M059J (cell line): ENCODE measurements at regions not wholly inside any gene's neighbourhood (a gene's known extent, or its start where the extent isn't known, plus 50 kb on each side); places are given as distances from the start of the nearest gene placed in this dataset.

Experiments used
- DNase-seq: peaks from one replicate; pipeline ENCODE4 v3.0.0-alpha.2; 2012; ENCODE audit warnings: low read depth

DNA sequence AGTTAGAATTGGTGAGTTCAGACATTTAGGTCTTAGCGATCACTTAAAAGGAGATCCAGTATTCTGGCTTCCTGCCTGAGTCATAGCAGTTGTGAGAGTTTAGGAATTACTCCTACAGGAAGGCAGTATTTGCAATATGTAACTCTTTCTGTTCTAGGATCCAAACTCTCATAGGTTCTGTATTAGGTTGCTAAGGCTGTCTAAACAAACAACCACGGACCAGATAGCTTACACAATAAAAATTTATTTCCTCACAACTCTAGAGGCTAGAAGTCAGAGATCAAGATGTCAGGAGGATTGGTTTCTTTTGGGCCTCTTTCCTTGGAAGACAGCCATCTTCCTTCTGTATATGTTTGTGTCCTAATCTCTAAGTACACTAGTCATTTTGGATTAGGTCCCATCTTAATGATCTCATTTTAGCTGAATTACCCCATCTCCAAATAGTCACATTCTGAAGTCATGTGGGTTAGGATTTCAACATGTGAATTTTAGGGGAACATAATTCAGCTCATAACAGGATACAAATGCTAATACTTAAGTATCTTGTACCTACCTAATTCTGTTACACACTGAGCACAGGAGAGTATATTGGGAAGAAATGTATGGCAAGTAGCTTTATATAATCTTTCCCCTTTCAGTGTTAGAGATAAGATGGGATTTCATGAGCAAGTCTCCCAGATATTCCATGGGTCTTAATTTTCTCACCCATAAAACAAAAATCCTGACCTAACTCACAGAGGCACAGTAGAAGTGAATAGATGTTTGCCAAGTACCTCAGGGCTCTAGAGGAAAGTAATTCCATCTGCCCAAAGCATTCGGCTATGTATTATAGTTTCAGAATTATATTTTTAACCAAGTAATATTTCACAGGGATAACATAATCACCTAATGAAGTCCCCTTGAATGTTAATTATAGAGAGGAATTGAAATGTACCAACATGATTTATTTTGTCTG, 144.4 kb downstream of the PTBP2 start:
- DNase-seq, result peak; percentile 95

DNA sequence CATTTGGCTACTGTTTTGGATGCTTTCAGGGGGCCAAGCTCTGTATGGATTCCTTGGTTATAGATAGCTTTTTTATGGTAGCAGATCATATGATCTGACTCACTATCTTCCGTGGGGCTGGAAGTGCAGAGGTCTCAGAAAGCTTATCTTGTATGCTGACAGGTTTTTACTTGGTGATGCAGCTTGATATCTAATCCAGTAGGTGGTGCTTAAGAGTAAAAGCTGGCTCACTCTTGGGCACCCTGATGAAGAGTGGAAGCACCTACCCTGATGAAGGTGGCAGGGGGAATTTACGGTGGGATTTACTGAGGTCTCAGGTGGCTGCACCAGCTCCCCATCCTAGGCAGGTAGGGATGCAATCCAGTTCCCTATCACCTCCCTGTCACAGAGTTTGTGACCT, 151.2 kb downstream of the PTBP2 start:
- no peak for DNase-seq

DNA sequence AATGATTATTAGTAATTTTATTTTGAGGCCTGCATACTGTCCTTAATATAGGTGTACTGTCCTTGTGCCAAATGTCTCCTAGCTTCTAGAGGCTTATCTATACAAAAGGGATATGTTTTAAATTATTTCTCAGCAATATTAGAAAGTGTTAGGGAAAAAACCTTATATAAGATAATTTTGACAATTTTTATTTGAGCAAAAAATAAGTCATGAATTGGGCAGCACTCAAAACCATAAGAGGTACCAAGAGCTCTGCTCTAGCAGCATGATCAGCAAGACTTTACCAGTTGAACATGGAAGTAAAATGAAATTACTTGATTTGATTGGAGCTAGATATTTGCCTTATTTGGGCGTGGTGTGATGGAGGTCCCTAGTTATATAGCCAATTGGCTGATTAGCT, 157.1 kb downstream of the PTBP2 start:
- DNase-seq, result no peak

DNA sequence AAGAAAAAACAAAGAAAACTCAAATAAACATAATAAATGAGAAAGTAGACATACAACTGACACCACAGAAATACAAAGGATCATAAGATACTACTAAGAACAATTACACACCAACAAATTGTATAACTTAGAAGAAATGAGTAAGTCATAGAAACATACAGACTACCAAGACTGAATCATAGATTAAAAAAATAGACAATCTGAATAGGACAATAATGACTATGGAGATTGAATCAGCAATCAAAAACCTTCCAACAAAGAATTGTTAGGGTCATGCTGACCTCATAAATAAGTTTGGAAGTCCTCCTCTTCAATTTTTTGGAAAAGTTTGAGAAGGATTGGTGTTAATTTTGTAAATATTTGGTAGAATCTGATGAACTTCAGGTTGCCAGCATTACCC, 159.0 kb downstream of the PTBP2 start:
- no peak for DNase-seq

DNA sequence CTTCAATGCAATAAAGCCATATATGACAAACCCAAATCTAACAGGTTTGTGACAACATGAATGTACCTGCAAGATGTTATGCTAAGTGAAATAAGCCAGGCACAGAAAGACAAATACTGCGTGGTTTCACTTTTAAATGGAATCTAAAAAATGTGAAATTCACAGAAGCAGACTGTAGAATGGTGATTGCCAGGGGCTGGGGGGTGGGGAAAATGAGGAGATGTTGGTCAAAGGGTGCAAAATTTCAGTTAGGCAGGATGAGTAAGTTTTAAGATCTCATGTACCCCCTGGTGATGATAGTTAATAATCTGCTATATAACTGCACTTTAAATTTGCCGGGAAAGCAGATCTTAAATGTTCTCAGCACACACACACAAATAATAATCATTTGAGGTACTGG, 160.5 kb downstream of the PTBP2 start:
- DNase-seq, result peak; percentile 9

DNA sequence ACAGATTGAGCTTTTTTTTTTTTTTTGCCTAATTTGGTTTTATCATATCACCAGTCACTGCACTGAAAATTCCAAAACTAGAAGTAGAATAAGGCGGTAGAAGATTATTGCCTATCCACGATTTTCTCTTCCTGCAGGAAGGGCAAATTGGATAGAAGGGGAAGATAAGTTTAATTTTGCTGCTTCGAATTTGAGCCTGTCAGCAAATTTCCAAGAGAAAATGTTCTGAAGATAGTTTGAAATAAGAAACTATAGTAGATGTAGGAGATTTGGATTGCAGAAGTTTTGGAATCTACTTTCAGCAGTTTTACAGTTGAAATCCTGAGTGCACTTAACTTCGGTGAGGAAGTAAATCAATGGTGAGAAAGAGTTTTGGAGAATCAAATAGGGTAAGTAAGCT, 164.9 kb downstream of the PTBP2 start:
- no peak for DNase-seq

DNA sequence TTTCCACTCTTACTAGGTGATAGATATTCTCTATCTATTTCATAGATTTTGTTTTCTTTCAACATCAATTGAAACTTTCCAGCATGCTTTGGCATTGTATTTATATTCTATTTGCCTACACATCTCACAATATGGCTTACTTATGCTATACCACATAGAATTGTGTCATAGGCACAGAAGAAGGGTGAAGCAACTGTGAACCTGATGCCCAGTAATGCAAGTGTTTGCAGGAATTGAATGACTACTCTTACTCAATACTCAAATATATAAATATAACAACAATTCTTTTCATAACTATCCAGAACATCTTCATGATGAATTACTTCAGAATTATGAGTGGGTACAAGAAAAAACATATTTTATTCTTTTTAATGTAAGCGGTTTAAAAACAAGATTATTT, 165.9 kb downstream of the PTBP2 start:
- DNase-seq, result no peak

DNA sequence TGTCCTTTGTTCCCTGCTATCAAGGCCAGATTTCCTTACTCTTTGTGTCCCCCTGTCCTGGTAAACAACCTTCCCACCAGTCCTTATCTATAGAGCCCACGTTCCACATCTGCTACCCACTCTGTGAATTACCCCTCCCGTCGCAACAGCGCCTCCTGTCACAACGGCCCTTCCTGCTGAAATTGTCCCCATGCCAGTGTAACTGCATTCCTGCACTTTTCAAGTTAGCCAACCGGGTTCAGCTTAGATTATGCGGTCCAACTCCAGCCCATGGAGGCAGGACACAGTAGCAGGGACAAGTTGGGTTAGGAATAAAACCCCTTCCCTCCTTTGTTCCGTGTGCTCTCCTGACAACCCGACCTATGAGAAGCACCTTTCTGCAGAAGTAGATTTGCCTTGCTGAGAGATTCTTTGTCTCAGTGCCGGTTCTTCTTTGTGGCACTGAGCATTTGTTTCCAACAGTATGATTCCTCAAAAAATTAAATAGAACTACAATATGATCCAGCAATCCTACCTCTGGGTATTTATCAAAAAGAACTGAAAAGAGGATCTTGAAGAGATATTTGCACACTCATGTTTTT, 180.3 kb downstream of the PTBP2 start:
- DNase-seq, result no peak

DNA sequence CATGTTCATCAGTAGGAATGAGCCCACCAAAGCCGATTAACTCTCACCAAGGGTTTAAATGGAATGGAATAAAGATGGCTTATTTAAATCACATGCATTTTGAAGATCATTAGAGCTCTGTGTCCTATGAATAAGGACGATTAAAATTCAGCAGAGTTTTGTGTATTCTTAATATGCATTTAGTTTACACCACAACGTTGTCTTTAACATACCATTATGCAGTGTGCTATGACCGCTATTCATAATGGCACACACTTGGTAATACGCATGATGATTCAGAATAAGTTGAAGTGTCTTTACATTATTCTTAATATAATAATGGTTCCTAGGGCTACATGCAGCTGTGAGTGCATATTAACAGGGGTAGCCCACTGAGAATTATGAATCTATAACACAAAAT, 190.7 kb downstream of the PTBP2 start:
- DNase-seq, result no peak

DNA sequence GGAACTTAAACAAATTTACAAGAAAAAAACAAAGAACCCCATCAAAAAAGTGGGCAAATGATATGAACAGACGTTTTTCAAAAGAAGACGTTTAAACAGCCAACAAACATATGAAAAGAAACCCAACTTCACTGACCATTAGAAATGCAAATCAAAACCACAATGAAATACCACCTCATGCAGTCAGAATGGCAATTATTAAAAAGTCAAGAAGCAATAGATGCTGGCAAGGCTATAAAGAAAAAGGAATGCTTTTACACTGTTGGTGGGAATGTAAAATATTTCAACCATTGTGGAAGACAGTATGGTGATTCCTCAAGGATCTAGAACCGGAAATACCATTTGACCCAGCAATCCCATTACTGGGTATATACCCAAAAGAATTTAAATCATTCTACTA, 194.1 kb downstream of the PTBP2 start:
- peak; percentile 79 for DNase-seq

DNA sequence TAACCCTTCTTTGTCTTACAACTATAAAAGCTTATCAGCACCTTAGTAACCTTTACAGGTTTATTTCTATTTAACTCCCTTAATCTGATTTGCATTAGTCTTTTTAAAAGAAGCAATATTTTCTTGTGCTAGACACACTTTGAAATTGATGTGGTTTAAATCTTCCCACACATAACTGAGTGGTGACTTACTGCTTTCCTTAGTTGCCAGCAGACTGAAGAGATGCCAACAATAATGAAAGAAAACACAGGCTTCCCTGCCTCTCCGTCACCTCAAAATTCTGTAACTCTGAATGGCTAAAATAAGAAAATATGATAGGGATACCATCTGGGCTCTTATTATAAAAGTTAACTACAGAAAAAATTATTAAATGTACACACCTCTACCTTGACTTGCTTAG, 196.8 kb downstream of the PTBP2 start:
- DNase-seq, result peak; percentile 79

DNA sequence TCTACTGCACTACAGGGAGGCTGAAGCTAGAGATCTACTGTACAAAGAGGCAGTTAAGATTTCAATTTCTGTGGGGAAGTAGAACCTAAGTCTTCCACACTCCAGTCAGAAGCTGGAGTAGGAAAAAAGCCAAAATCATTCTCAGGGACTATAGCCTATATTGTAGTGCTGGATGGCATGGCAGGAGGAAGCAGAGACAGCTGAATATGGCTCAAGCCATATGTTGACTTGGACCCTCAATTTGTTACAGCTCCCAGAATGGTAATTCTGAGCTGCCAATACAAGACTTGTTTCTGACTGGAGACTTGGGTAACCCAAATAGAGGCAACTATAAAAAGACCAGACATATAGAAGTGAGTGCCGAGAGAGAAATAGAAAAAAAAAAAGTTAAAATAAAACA, 200.6 kb downstream of the PTBP2 start:
- DNase-seq, result no peak

DNA sequence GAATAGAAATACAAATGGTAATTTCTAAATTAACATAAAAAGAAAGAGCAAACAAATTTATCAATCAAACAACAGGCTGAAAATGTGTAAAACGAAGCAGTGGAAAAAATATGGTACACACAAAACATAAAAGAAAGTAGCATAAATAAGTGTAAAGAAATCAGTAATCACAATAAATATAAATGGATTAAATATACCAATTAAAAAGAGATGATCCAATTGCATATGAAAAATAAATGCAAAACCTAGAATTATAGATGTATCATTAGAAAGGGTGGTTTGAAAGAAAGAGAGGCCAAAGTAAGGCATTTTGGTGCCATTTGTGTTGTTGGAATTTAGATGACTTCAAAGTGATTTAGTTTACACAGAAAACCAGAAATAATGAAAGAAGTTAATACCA, 202.2 kb downstream of the PTBP2 start:
- DNase-seq, result no peak

DNA sequence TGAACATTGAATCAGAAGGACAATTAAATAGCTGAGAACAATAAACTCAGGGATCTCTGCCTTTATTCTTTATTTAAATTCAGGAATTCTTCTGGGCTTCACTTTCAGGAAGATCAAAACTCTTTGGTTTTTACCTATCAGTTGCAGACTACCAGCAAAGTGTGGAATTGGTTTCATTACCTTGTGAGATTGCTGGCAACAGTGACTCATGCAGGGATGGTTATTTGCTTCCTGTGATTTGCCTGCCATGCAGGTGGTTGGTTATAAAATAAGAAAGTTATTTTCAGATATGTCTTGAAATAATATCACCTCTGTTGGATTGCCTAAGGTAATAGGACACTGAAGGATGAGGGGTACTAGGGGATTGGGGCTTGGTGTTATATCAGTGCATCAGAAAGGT, 204.6 kb downstream of the PTBP2 start:
- DNase-seq, result peak; percentile 24

DNA sequence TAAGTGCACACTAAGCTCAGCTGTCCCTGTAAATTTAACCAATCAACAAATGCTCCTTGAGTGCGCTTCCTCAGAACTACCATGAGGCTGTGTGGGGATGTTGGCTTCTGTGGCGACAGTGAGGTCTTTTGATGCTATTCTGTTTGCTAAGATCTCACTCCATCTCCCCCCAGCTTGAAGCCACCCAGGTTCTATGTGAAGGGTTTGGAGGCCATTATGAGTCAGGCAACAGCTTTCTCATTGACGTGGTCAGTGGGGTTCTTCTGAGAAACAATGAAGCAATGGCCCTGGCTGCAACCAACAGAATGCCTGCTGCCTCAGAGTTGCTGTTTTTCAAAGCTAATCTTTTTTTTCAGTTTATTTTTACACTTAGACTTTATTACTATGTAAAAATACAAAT, 205.5 kb downstream of the PTBP2 start:
- DNase-seq, result peak; percentile 27

DNA sequence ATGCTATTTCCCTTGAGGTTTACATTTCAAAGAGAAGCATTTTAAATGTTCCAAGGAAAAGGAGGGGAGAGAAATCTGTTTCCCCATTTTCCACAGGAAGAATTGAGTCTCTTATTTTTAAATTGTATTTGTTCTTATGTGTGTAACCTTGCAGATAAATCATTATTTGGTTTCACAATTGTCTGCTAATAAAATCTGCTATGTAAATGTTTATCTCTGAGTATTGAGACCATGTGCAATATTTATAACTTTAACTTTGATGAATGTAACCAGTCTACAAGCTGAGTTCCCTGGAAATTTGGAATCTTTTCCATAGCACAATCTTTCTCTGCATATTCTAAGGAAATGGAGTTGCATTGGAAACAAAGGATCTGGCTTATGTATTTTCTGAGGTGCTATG, 209.6 kb downstream of the PTBP2 start:
- DNase-seq, result no peak

DNA sequence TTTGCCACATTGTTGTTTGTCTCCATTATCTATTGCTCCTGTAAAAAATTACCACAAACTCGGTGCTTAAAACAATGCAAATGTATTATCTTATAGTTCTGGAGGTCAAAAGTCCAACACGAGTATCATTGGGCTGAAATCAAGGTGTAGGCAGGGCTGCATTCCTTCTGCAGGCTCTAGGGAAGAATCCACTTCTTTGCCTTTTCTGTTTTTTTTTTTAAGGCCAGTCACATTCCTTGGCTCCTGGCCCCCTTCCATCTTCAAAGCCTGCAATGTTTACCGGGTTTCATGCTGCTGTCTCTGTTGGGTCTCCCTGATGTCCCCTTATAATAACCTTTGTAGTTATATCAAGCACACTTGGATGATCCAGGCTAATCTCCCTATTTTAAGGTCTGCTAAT, 212.7 kb downstream of the PTBP2 start:
- peak; percentile 4 for DNase-seq

DNA sequence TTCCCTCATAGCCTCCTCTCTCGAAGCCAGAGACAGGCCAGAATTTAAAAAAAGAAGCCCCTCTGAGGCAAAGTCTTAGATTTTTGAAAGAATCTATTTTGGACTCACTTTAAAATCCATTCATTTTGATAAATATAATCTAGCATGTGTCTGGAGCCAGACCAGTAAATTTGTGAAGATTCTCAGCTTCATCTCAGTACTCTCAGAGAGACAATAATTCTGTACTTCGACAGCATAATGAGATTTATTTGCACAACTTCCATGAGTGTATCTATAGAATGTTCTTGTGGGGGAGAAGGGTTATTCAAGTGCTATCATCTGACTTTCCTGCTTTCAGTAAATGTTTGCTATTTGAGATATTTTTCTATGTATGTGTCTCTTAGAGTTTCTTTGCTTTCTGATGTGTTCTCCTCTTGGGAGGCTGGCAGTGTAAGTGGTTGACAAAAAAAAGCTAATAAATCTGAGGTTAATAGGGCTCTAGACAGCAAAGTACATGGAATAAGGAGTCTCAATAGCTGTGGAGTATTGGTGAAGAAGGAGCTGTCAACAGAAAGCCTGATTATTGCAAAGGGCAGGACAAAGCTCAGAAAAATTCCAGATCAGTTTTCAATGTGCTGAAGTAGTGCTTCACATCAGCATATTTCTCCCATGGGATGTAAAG, 223.0 kb downstream of the PTBP2 start:
- DNase-seq, result no peak

DNA sequence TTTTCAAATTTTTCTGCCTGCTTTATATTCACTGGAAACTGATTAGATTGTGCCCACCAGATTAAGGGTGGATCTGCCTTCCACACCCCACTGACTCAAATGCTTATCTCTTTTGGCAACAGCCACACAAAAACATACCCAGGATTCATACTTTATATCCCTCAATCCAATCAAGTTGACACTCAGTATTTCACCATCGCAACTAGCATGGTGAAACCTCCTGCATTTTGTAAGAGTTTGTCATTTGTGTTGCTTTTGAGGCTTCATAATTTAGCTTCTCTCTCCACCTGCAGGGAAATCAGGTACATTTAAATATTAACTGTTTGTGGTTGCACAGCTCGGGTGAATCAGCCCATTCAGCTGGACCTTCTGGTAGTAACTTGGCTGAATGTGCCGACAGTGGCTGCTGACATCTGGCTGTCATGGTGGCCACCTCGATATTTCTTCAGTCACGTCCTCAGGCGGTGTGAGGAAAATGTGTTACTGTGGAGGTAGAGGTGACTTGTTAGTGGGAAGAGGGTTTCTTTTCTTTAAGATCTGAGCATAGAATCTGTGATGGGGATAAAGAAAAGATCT, 224.0 kb downstream of the PTBP2 start:
- DNase-seq, result peak; percentile 12

DNA sequence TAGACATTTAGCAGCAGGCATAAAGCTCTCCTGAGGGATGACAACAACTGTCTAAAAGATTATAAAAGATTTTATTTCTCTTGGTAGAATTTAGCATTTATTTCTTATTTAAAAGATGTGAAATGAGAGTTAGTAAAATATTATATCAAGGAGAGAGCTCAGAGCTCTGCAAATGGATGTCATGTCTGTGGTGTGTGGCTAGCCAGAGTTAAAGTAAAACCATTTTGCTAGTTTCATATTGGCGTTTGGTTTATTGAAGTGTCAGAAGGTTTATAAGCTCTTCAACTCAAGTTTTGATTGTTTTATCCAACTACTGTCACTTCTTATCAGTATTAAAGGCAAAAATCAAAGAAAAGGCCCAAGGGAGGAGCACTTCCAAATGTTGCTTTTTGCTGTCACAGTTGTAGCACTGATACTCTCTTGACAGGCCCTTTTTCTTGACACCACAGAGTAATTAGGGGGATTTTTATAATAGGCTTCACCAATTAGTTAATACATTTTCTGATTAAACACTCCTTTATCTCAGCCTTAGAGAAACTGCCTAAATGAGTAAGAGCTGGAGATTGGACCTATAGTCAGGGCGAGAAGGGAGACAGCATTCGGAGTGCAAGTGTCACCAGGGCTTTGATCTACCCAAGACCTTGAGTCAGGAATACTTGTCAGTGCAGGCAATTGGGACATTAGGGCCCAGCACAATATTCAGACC, 233.9 kb downstream of the PTBP2 start:
- DNase-seq, result no peak

DNA sequence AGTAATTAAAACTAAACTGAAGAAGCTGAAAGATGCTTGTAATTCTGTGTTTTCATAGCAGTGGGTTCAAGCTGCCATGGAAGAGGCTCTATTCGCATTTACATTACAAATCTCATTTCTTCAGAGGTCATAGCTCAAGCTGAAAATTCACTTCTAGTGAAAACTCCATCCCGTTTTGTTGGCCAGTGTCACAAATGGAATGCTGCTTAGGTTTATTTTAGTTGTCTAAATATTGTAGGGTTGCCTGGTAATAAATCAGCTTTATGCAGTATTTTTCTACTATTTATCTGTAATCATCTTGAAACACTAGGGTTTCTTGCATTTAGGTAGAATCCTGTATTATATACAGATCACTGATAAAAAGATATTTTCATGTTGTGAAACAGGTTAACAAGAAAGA, 240.6 kb downstream of the PTBP2 start:
- DNase-seq, result no peak

DNA sequence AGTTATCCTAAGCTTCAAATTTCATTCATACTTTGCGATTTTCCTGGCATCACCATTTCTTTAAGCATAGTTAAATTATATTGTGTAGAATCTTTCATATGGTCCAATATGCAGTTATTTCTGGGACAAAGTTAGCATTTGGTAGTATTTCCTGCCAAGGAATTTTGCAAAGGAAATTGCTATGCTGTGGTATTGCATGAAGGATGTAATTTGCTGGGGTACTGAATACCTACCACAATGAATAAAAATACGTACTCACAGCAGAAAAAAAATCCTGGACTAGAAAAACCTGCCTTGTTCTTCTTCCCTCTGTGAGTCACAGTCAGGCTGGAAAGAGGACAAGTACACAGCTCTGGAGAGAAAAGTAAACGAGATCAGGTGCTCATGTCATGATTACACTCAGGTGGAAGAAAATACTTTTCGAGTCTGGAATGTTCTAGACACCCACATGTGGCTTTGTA, 241.2 kb downstream of the PTBP2 start:
- no peak for DNase-seq
